ENCODE measurements at regions not wholly inside any gene's neighbourhood (a gene's known extent, or its start where the extent isn't known, plus 50 kb on each side); places are given as distances from the start of the nearest gene placed in this dataset.

DNA sequence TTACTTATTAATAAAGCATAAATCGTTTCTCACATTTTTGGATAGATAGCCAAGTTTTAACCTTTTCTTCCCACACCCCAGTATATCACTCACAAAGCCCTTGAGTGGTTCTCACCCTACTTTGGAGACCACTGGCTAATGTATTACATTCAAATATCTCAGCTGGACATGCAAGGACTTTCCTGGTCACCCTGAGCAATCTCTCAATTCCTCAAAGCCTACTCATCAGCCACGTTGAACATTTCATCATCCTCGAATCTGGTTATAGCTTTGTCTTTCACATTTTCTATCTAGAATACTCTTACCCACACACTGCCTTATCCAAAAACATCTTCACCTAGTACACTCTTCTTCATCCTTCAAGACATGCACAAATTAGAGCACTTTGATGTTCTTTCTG is 71.1 kb upstream of the MAPRE2 start:
- no peak for DNase-seq (ENCODE audit: insufficient read length, low spot score)
- FAIRE-seq = no peak
- TF ChIP-seq POLR2A (IDR thresholded peaks at IDR 0.05; ENCODE audit: low read depth, low read length) = no peak

DNA sequence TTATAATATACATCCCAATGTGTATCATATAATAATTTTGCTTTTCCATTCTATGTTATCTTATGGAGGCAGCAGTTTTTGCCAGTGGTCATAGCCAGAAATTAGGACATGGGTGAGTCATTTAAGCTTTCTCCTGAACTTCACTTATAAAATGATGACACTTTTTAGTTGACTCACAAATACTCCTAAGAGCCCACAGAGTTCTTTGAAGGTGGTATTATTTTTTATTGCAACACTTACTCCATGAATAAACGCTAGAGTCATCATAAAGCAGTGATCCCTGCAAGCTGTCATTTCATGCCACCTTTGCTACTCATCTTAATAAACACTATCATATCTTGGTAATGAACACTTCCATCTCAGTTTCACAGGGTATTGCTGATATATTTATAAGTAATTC is 69.9 kb upstream of the MAPRE2 start:
- FAIRE-seq (no peak), DNase-seq (ENCODE audit: insufficient read length, low spot score) (no peak)
- no peak for TF ChIP-seq POLR2A (IDR thresholded peaks at IDR 0.05; ENCODE audit: low read depth, low read length)

DNA sequence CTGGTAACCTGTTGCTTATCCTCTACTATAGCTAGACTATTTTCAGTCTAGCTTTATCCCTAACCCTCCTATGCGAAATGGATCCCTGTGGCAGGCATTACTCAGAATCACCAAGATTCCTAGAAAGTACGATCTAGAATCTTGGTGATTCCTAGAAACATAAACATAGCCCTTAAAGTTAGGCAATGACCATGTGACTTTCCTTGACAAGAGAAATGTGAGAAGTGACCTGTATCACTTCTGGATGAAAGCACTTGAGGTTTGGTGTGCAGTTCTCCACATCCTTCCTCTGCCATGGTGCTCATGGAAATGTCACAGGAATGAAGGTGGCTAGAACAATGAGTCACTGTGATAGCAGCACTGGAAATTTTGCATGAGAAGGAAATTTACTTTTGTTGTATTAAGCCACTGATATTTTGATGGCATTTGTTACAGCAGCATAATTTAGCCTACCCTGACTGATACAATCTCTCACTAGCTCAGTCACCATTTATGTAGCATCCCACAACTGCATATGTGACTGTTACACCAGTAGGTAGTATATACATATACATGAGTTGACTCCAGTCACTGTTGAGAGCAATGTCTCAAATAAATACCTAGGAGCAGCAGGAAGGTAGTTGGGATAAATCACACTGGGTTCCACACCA is 68.3 kb upstream of the MAPRE2 start:
- FAIRE-seq = no peak
- no peak for DNase-seq (ENCODE audit: insufficient read length, low spot score)
- no peak for TF ChIP-seq POLR2A (IDR thresholded peaks at IDR 0.05; ENCODE audit: low read depth, low read length)

DNA sequence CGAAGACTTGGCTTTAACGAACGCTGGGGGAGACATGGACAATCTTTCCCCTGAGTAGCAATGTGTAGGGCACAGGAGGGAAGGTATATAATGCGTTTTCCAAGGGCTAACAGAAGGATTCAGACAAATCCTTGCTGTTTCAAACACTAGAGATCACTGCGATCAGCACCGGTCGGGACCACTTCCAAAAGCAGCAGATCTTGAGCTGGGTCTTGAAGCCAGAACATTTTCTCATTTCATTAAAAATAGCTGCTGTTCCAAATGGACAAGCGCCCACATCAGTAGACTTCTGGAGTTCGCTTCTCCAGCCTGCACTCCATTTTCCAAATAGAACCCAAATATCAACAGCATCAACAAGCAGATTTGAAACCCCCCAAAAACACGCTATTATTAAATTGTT is 65.1 kb upstream of the MAPRE2 start:
- no peak for TF ChIP-seq POLR2A (IDR thresholded peaks at IDR 0.05; ENCODE audit: low read depth, low read length)
- no peak for FAIRE-seq
- no peak for DNase-seq (ENCODE audit: insufficient read length, low spot score)

DNA sequence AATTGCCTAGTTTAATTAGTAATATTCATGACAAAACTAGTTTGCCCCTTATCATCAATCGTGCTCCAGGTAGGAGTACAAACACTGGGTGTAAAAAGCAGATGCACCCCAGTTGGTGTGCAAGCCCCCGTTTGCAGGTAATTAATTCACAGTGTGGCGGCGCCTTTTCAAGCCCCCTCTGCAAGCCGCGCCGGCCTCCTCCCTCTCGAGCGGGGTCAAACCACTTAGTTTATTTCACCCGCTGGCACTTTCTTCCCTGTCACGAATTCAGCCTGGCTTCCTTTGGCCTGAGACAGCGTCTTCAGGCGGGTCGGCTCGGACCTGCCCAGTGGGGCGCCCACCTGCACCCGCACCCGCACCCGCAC is 64.7 kb upstream of the MAPRE2 start:
- TF ChIP-seq POLR2A (IDR thresholded peaks at IDR 0.05; ENCODE audit: low read depth, low read length) = no peak
- FAIRE-seq = no peak
- no peak for DNase-seq (ENCODE audit: insufficient read length, low spot score)

DNA sequence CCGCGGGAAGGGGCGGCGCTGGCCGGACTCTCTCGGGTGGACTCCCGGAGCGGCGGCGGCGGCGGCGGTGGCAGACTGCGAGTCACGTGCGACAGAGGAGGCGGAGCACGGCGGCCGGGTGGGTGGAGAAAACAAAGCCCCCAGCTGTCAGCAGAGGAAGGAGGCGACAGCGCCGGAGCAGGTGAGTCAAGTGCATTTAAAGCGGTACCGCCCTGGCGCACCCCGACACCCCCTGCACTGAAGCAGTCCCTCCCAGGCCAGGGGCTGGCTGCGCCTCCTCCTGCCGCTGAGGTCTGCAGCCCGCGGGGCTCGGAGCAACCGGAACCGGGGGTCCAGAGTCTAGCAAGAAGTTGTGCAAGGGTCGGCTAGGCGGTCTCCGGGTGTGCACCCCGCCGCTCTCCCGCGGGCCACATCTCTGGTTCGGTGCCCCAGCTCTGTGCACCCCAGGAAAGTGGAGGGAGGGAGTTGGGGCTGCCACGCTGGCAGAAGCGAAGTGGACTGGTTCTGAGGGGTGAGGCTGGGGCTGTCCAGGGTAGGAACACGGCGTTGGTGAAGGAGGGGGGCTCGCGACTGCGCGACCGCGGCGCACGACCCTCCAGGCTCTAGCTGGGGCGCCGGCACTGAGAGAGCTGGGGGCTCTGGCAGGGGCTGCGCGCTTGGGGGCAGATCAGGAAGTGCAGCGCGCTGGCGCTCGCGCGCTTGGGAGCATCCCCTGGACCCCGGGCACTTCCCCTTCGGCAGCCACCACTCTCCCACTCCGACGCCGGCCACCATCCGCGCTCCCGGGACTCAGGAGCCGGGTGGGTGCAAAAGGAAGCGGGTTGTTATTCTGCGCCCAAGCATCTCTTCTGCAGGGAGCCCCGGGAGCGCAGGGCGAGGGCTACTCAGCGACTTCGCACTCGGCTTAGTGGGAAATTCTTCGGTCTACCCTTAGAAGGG is 64.0 kb upstream of the MAPRE2 start:
- DNase-seq (ENCODE audit: insufficient read length, low spot score) (peak; percentile 11), FAIRE-seq (no peak)
- TF ChIP-seq POLR2A (IDR thresholded peaks at IDR 0.05; ENCODE audit: low read depth, low read length) = no peak

DNA sequence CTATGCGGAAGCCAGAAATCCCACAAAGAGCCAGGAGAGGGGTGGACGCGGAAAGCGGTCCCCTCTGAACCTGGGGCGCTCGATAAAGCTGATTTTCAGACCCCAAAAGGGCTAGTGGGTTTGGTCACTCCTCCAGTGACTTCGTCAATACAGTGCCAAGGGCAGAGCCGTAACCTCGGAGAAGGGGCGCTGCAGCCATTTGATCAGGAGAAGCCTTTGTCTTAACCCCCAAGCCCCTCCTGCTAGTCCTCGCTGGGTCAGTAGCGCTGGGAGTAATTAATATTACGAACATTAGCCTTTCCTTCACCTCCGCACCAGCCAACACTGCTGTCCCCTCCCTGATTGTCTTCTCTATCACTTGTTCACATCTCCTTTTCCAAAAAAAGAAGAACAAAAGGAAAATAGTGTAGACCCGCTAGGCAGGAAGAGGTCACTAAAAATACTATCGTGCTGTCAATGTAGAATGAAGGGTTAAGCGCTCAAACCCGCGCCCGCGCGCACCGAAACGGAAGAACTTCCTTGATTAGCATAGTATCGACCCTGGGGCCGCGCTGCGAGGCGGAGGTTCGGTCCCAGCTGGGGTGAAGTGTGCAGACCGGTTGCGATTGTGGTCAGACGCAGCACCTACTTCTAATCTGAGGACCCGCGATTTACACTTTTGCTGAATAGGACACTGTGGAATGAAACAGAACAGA is 63.2 kb upstream of the MAPRE2 start:
- TF ChIP-seq POLR2A (IDR thresholded peaks at IDR 0.05; ENCODE audit: low read depth, low read length) = no peak
- FAIRE-seq = no peak
- no peak for DNase-seq (ENCODE audit: insufficient read length, low spot score)

DNA sequence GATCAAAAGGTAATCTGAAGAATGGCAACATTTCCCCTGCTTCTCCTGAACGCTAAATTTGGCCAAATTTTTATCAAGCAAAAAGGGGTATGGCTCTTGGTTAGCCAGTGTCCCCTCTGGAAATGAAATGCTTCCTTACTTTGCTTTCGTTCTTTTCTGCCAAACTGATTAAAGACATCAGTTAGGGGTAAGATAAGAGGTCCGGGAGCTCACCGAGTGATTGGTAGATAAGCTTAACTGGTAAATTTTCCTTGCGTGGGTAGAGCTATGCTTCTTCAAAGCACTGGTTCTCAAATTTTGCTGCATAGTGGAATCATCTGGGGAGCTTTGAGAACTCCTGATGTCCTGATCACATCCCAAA is 62.7 kb upstream of the MAPRE2 start:
- FAIRE-seq (no peak), DNase-seq (ENCODE audit: insufficient read length, low spot score) (no peak)
- TF ChIP-seq POLR2A (IDR thresholded peaks at IDR 0.05; ENCODE audit: low read depth, low read length) = no peak

DNA sequence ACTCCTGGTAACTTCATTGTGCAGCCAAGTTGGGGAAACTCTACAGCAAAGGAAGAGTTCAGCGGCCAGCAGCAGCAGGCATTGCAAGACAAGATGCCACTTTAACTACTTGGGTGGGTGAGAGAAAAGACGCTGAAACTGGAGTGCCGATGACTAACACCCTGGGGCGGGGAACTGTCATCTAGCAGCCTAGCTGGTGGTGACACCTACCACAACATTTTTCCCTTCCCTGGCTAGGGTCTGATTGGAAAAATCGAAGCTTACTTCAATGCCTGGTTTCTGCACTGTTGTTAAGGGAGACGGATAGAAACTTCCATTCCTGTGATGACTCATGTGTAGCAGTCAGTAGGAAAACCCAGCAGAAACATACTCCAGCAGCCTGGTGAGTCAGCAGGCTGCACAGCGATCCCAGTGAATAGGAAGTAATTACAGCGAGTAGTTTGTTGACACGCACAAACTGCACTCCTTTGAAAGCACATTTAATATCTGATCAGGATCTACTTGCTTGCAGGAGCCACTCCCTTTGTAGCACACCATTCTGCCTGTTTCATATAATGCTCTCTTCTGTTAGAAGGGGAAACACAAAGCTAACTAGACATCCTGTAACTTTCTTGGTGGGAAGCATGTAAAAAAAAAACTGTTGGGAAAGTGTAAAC is 62.1 kb upstream of the MAPRE2 start:
- FAIRE-seq = peak; percentile 96
- no peak for TF ChIP-seq POLR2A (IDR thresholded peaks at IDR 0.05; ENCODE audit: low read depth, low read length)
- DNase-seq (ENCODE audit: insufficient read length, low spot score) = peak; percentile 29

DNA sequence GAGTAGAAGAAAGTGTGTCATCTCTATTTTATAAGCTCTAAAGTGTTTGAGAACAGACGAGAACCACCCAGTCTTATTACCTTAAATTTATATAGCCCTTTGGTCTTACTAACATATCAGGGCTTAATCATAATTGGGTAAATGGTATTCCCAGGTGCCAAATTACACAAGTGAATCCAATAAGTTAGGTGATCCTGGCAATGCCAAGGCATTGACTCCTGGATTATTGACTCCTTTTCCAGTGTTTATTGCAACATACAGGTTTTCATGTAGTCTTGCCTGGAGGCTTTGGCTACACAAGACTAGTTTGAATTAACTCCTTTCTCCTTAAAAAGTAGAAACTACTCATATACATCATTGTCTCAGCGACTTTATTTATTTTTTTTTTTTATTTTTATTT is 59.7 kb upstream of the MAPRE2 start:
- TF ChIP-seq POLR2A (IDR thresholded peaks at IDR 0.05; ENCODE audit: low read depth, low read length) = no peak
- FAIRE-seq = no peak
- no peak for DNase-seq (ENCODE audit: insufficient read length, low spot score)

DNA sequence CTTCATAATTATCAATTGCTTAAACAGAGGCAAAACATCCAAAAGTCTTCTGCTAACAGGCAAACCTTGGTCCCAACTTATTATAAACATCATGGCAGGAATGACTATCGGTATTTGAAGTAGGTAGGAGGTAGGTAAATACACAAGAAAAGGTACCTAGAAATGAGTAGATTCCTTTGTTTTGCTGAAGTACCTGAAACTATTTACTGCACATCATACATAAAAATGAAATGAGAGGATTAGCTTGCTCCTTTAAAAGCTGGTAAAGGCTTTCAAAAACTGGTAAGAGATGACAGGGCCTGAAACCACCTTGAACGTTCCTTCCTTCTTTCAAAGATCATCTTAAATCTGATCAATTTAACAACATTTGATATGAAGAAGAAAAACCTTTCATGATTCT is 55.2 kb upstream of the MAPRE2 start:
- FAIRE-seq (no peak), DNase-seq (ENCODE audit: insufficient read length, low spot score) (no peak)
- no peak for TF ChIP-seq POLR2A (IDR thresholded peaks at IDR 0.05; ENCODE audit: low read depth, low read length)

DNA sequence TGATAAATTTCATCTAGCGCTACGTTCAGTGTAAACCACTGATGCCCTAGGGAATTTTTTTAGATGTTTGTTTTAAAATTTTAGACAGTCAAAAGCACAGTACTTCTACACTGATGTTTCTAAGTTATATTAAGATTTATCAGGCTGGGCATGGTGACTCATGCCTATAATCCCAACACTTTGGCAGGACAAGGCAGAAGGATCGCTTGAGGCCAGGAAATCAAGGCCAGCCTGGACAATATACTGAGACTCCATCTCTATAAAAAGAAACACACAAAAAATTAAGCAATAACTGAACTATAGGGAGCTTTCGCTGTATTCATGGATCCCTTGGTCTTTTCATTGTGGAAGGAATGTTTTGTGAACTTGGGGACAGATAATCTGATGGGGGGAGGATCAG is 50.6 kb upstream of the MAPRE2 start:
- no peak for DNase-seq (ENCODE audit: insufficient read length, low spot score)
- TF ChIP-seq POLR2A (IDR thresholded peaks at IDR 0.05; ENCODE audit: low read depth, low read length) = no peak
- no peak for FAIRE-seq

DNA sequence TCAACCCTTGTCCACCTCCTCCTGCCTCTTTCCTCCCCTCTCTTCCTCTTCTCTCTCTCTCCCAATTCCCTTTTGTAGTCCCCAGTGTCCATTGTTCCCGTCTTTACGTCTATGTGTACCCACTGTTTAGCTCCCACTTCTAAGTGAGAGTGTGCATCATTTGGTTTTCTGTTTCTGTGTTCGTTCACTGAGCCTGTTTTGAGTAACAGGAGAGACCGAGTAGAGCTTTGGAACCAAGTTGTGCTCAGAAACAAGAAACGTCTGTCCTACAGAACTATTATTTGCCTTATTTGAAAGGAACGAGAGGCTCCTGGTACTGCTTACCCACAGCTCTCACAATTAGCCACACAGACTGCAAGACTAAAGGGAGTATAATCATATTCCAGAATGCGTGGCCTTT is 50.1 kb upstream of the MAPRE2 start:
- DNase-seq (ENCODE audit: insufficient read length, low spot score) = no peak
- no peak for FAIRE-seq
- no peak for TF ChIP-seq POLR2A (IDR thresholded peaks at IDR 0.05; ENCODE audit: low read depth, low read length)
